Mesendoderm (in vitro differentiated cells): ENCODE measurements at regions not wholly inside any gene's neighbourhood (a gene's known extent, or its start where the extent isn't known, plus 50 kb on each side); places are given as distances from the start of the nearest gene placed in this dataset.

Experiments
- DNase-seq: peaks from one replicate; pipeline ENCODE4 v3.0.0; 2013
- H2AK5ac ChIP-seq: 2 replicates; pipeline ENCODE4 v1.6.1; 2013; ENCODE audit warnings: low read length, inconsistent platforms
- H2BK120ac ChIP-seq: 2 replicates; pipeline ENCODE4 v1.6.1; 2013; ENCODE audit warnings: low read depth, mild to moderate bottlenecking, low read length, moderate library complexity, mixed read lengths
- H2BK15ac ChIP-seq: replicated peaks from 2 replicates; pipeline ENCODE4 v1.6.1; 2013; ENCODE audit warnings: low read depth, mild to moderate bottlenecking, moderate library complexity
- H2BK5ac ChIP-seq: 2 replicates; pipeline ENCODE4 v1.6.1; 2013; ENCODE audit warnings: low read length, inconsistent platforms
- H3K18ac ChIP-seq: 2 replicates; pipeline ENCODE4 v1.6.1; 2013; ENCODE audit warnings: mild to moderate bottlenecking, low read length, mixed read lengths
- H3K23ac ChIP-seq: one replicate; pipeline ENCODE4 v1.6.1; 2013; ENCODE audit warnings: low read length
- H3K27ac ChIP-seq: 2 replicates; pipeline ENCODE4 v1.5.1; 2013; ENCODE audit warnings: low read depth, mild to moderate bottlenecking, inconsistent platforms, low read length, moderate library complexity
- H3K27me3 ChIP-seq: 2 replicates; pipeline ENCODE4 v1.6.1; 2013; ENCODE audit warnings: low read length, control low read depth, mild to moderate bottlenecking, inconsistent platforms; ENCODE audit not compliant: insufficient read depth, poor library complexity
- H3K36me3 ChIP-seq: 2 replicates; pipeline ENCODE4 v1.6.1; 2013; ENCODE audit warnings: low read length, inconsistent platforms; ENCODE audit not compliant: control insufficient read depth, insufficient read depth
- H3K4ac ChIP-seq: one replicate; pipeline ENCODE4 v1.6.1; 2013; ENCODE audit warnings: low read depth, mild to moderate bottlenecking, low read length, moderate library complexity
- H3K4me1 ChIP-seq: 2 replicates; pipeline ENCODE4 v1.6.1; 2013; ENCODE audit warnings: low read depth, low read length, inconsistent platforms; ENCODE audit not compliant: control insufficient read depth
- H3K4me2 ChIP-seq: 2 replicates; pipeline ENCODE4 v1.6.1; 2013; ENCODE audit warnings: low read length
- H3K4me3 ChIP-seq: 2 replicates; pipeline ENCODE4 v1.5.1; 2013; ENCODE audit warnings: mild to moderate bottlenecking, low read length
- H3K56ac ChIP-seq: one replicate; pipeline ENCODE4 v1.6.1; 2013; ENCODE audit warnings: low read length
- H3K79me1 ChIP-seq: 2 replicates; pipeline ENCODE4 v1.6.1; 2013; ENCODE audit warnings: low read length, inconsistent platforms
- H3K79me2 ChIP-seq: 2 replicates; pipeline ENCODE4 v1.6.1; 2013; ENCODE audit warnings: mild to moderate bottlenecking, low read length; ENCODE audit not compliant: control insufficient read depth, insufficient read depth
- H3K9ac ChIP-seq: 2 replicates; pipeline ENCODE4 v1.6.1; 2013; ENCODE audit warnings: low read length, inconsistent platforms
- H4K5ac ChIP-seq: one replicate; pipeline ENCODE4 v1.6.1; 2013; ENCODE audit warnings: low read length
- H4K8ac ChIP-seq: one replicate; pipeline ENCODE4 v1.6.1; 2013; ENCODE audit warnings: low read depth, mild to moderate bottlenecking, control low read depth, low read length, moderate library complexity
- WGBS: extraction: QIAGEN DNeasy Blood & Tissue Kit; methylation state at CpG from one replicate; pipeline ENCODE4 v1.1.7; 2013; ENCODE audit warnings: low lambda C conversion rate, missing lambda C conversion rate; ENCODE audit not compliant: insufficient coverage; ENCODE audit errors: extremely low coverage; 5-methylcytosine and 5-hydroxymethylcytosine counted together

- Histone ChIP-seq H3K4me3 (no peak overlapping the region), H3K23ac (no peak overlapping the region), H2BK5ac (no peak overlapping the region), H2BK120ac (no peak overlapping the region), H3K27ac (no peak overlapping the region), H3K9ac (no peak overlapping the region), H3K4ac (no peak overlapping the region), H3K27me3 (no peaks in the 10 kb centered on the region), H3K36me3 (no peaks in the 10 kb centered on the region), H3K79me1 (no peaks in the 10 kb centered on the region), H2BK15ac (no peak overlapping the region), H3K4me2 (no peak overlapping the region), H3K79me2 (no peaks in the 10 kb centered on the region), H2AK5ac (no peak overlapping the region), H3K4me1 (no peaks in the 10 kb centered on the region), H3K18ac (no peak overlapping the region), H3K56ac (no peak overlapping the region), H4K5ac (no peak overlapping the region), H4K8ac (no peak overlapping the region)
- no peak for DNase-seq
- WGBS: no CpG with 5 or more reads among the region's 5 CpGs
Measured at GRCh38 chrX:18102006-18102405, 118.7 kb downstream of the BEND2 start.

- no peak overlapping the region for H3K18ac ChIP-seq
- no peak overlapping the region for H3K4ac ChIP-seq
- H3K79me1 ChIP-seq: no peaks in the 10 kb centered on the region
- H3K56ac ChIP-seq: no peak overlapping the region
- H2AK5ac ChIP-seq: no peak overlapping the region
- no peak overlapping the region for H3K9ac ChIP-seq
- H3K27ac ChIP-seq: no peak overlapping the region
- H2BK120ac ChIP-seq: no peak overlapping the region
- no peaks in the 10 kb centered on the region for H3K27me3 ChIP-seq
- no peaks in the 10 kb centered on the region for H3K79me2 ChIP-seq
- WGBS: no CpG with 5 or more reads among the region's 5 CpGs
- no peak for DNase-seq
- no peak overlapping the region for H3K23ac ChIP-seq
- no peak overlapping the region for H2BK5ac ChIP-seq
- no peaks in the 10 kb centered on the region for H3K36me3 ChIP-seq
- no peak overlapping the region for H3K4me3 ChIP-seq
- H4K8ac ChIP-seq: no peak overlapping the region
- H4K5ac ChIP-seq: no peak overlapping the region
- no peaks in the 10 kb centered on the region for H3K4me1 ChIP-seq
- H3K4me2 ChIP-seq: no peak overlapping the region
- H2BK15ac ChIP-seq: no peak overlapping the region
Measured at GRCh38 chrX:18101087-18101486, 119.6 kb downstream of the BEND2 start.

GRCh38 chrX:18099745-18100144, 120.9 kb downstream of the BEND2 start:
- no peak overlapping the region for H3K23ac ChIP-seq
- H3K4me1 ChIP-seq: no peaks in the 10 kb centered on the region
- no peak overlapping the region for H3K27ac ChIP-seq
- H2BK15ac ChIP-seq: no peak overlapping the region
- H3K79me1 ChIP-seq: no peaks in the 10 kb centered on the region
- H3K27me3 ChIP-seq: no peaks in the 10 kb centered on the region
- no peaks in the 10 kb centered on the region for H3K79me2 ChIP-seq
- H3K4me2 ChIP-seq: no peak overlapping the region
- peak; percentile 21 for DNase-seq
- no peak overlapping the region for H2AK5ac ChIP-seq
- H4K8ac ChIP-seq: no peak overlapping the region
- H3K9ac ChIP-seq: no peak overlapping the region
- no peaks in the 10 kb centered on the region for H3K36me3 ChIP-seq
- no CpG with 5 or more reads among the region's 6 CpGs for WGBS
- no peak overlapping the region for H3K56ac ChIP-seq
- H2BK120ac ChIP-seq: no peak overlapping the region
- no peak overlapping the region for H3K4me3 ChIP-seq
- no peak overlapping the region for H2BK5ac ChIP-seq
- H3K4ac ChIP-seq: no peak overlapping the region
- no peak overlapping the region for H4K5ac ChIP-seq
- no peak overlapping the region for H3K18ac ChIP-seq

GRCh38 chrX:18098763-18099162, 121.9 kb downstream of the BEND2 start:
- Histone ChIP-seq H3K79me2 (no peaks in the 10 kb centered on the region), H3K79me1 (no peaks in the 10 kb centered on the region), H4K8ac (no peak overlapping the region), H3K4me1 (no peaks in the 10 kb centered on the region), H3K23ac (no peak overlapping the region), H3K27ac (no peak overlapping the region), H3K4me2 (no peak overlapping the region), H3K27me3 (no peaks in the 10 kb centered on the region), H2BK120ac (no peak overlapping the region), H3K4ac (no peak overlapping the region), H2BK5ac (no peak overlapping the region), H4K5ac (no peak overlapping the region), H3K9ac (no peak overlapping the region), H3K4me3 (no peak overlapping the region), H3K36me3 (no peaks in the 10 kb centered on the region), H3K18ac (no peak overlapping the region), H3K56ac (peak overlapping the region; percentile 15), H2BK15ac (no peak overlapping the region), H2AK5ac (no peak overlapping the region)
- DNase-seq: peak; percentile 20
- WGBS: no CpG with 5 or more reads among the region's 14 CpGs

- Histone ChIP-seq H3K27ac (no peak overlapping the region), H3K36me3 (no peaks in the 10 kb centered on the region), H2AK5ac (no peak overlapping the region), H3K4me3 (no peak overlapping the region), H3K79me1 (no peaks in the 10 kb centered on the region), H3K56ac (no peak overlapping the region), H4K5ac (no peak overlapping the region), H3K9ac (no peak overlapping the region), H4K8ac (no peak overlapping the region), H2BK5ac (no peak overlapping the region), H3K79me2 (no peaks in the 10 kb centered on the region), H3K4ac (no peak overlapping the region), H3K4me1 (no peaks in the 10 kb centered on the region), H3K23ac (no peak overlapping the region), H3K27me3 (no peaks in the 10 kb centered on the region), H3K4me2 (no peak overlapping the region), H2BK15ac (no peak overlapping the region), H2BK120ac (no peak overlapping the region), H3K18ac (no peak overlapping the region)
- no peak for DNase-seq
Measured at GRCh38 chrX:18076434-18076833, 144.3 kb downstream of the BEND2 start.

- no peak overlapping the region for H4K8ac ChIP-seq
- peak; percentile 18 for DNase-seq
- no peak overlapping the region for H2AK5ac ChIP-seq
- no peak overlapping the region for H3K56ac ChIP-seq
- no peak overlapping the region for H3K4ac ChIP-seq
- no peaks in the 10 kb centered on the region for H3K79me2 ChIP-seq
- no peaks in the 10 kb centered on the region for H3K4me1 ChIP-seq
- no peaks in the 10 kb centered on the region for H3K79me1 ChIP-seq
- H4K5ac ChIP-seq: no peak overlapping the region
- no peak overlapping the region for H2BK15ac ChIP-seq
- no peaks in the 10 kb centered on the region for H3K27me3 ChIP-seq
- no peak overlapping the region for H2BK120ac ChIP-seq
- H3K23ac ChIP-seq: no peak overlapping the region
- H3K4me2 ChIP-seq: no peak overlapping the region
- no peaks in the 10 kb centered on the region for H3K36me3 ChIP-seq
- H3K18ac ChIP-seq: no peak overlapping the region
- H2BK5ac ChIP-seq: no peak overlapping the region
- no CpG with 5 or more reads among the region's 3 CpGs for WGBS
- no peak overlapping the region for H3K4me3 ChIP-seq
- H3K9ac ChIP-seq: no peak overlapping the region
- no peak overlapping the region for H3K27ac ChIP-seq
Measured at GRCh38 chrX:18075603-18076002, 145.1 kb downstream of the BEND2 start.
